ENCODE measurements at regions not wholly inside any gene's neighbourhood (a gene's known extent, or its start where the extent isn't known, plus 50 kb on each side); places are given as distances from the start of the nearest gene placed in this dataset.

DNA sequence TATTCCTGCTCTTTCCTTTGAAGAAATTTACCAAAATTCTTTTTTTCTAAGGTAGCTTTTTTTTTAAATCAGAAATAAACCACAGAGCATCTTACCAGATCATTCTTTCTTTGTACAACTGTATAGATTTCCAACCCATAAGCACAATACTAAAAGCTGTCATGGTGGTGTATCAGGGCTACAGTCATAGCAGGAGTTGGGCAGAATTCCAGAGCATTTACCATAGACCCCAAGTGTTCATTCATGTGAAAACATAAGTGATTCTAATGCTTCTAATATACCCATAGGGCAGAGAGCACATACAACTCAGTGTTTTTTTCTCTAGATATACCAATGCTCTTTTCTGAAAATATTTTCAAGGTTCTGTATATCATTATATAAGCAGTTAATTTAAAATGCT is 392.5 kb downstream of the FRK start:
- DNase-seq (ENCODE audit: extremely low read depth in 1 of 4, low spot score in 3 of 4) (no peak), FAIRE-seq (no peak), ATAC-seq (no peak)
- intact Hi-C loops (cut with micrococcal nuclease) (no loop called here), in situ Hi-C loops (cut with MboI) (no loop called here)
- TF ChIP-seq SMARCE1 (IDR thresholded peaks at IDR 0.05) (no peak), TAF1 (IDR thresholded peaks at IDR 0.05; ENCODE audit: control insufficient read depth, extremely low read depth, insufficient read depth, low read length, severe bottlenecking) (no peak), RFX1 (IDR thresholded peaks at IDR 0.05) (no peak), BCOR (IDR thresholded peaks at IDR 0.05) (no peak)
- Histone ChIP-seq H3K4me2 (ENCODE audit: insufficient read depth, low read length) (no peak overlapping the region), H3K4me3 (no peak overlapping the region), H3K27me3 (ENCODE audit: control insufficient read depth in 2 of 2, insufficient read depth in 2 of 2, low read length in 2 of 2) (no peaks in the 10 kb centered on the region), H3K9me3 (replicated peaks; ENCODE audit: control insufficient read depth, insufficient read depth, low read depth, low read length) (peaks cover 1% of the 10 kb centered on the region; the same call in 1 of the 2 replicates), H3K27ac (ENCODE audit: extremely low read depth, low read depth, low read length) (no peak overlapping the region), H3K36me3 (ENCODE audit: control insufficient read depth, insufficient read depth, low read length) (no peaks in the 10 kb centered on the region), H3K79me2 (ENCODE audit: control insufficient read depth, insufficient read depth, low read length) (no peaks in the 10 kb centered on the region), H3K9me1 (ENCODE audit: control insufficient read depth, insufficient read depth, low read length) (no peaks in the 10 kb centered on the region), H3K4me1 (replicated peaks in 1 of 2; ENCODE audit: control insufficient read depth in 2 of 2, insufficient read depth in 2 of 2, low read length in 2 of 2) (no peaks in the 10 kb centered on the region), H3K9ac (ENCODE audit: insufficient read depth in 1 of 2, low read depth in 2 of 2, low read length in 2 of 2) (no peak overlapping the region), H2AFZ (ENCODE audit: low read depth, low read length) (no peak overlapping the region), H4K20me1 (replicated peaks; ENCODE audit: control insufficient read depth, insufficient read depth, low read length) (no peaks in the 10 kb centered on the region)
- CTCF ChIA-PET (ENCODE audit: low intra/inter-chr PET ratio) = no interaction called here
- no TSS peak for BruUV-seq (replicated peaks)
- POLR2A ChIA-PET = no interaction called here

DNA sequence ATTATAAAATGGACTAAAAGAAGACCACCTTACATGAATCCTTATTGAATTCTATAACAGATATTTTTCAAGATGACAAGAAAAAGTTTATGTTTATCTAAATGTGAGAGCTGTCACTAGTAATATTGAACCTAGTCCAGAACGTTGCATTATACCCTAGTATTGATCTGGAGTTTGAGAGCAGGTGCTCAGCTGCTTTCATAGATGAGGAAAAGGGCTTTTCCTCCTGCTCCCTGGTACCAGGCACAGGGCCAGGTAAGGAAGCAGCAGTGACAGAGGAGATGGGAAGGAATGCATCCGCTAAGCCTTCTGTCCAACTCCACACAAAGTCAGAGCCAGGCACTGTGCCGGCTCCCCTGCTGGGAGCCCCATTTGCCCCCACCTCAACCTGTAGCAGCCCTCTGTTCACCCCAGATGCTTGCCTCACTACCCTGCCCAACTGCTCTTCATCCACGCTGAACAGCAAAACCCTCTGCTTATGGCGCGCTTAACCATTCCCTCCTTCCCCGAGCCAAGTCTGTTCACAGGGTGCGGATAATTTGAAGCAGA is 393.1 kb downstream of the FRK start:
- Histone ChIP-seq H3K9me1 (ENCODE audit: control insufficient read depth, insufficient read depth, low read length) (no peaks in the 10 kb centered on the region), H3K4me3 (no peak overlapping the region), H3K4me1 (replicated peaks in 1 of 2; ENCODE audit: control insufficient read depth in 2 of 2, insufficient read depth in 2 of 2, low read length in 2 of 2) (no peaks in the 10 kb centered on the region), H3K9ac (ENCODE audit: insufficient read depth in 1 of 2, low read depth in 2 of 2, low read length in 2 of 2) (no peak overlapping the region), H4K20me1 (replicated peaks; ENCODE audit: control insufficient read depth, insufficient read depth, low read length) (no peaks in the 10 kb centered on the region), H3K36me3 (ENCODE audit: control insufficient read depth, insufficient read depth, low read length) (no peaks in the 10 kb centered on the region), H3K27ac (ENCODE audit: extremely low read depth, low read depth, low read length) (no peak overlapping the region), H3K4me2 (ENCODE audit: insufficient read depth, low read length) (no peak overlapping the region), H3K27me3 (ENCODE audit: control insufficient read depth in 2 of 2, insufficient read depth in 2 of 2, low read length in 2 of 2) (no peaks in the 10 kb centered on the region), H3K9me3 (replicated peaks; ENCODE audit: control insufficient read depth, insufficient read depth, low read depth, low read length) (peaks cover 1% of the 10 kb centered on the region; the same call in 1 of the 2 replicates), H2AFZ (ENCODE audit: low read depth, low read length) (no peak overlapping the region), H3K79me2 (ENCODE audit: control insufficient read depth, insufficient read depth, low read length) (no peaks in the 10 kb centered on the region)
- FAIRE-seq (no peak), DNase-seq (ENCODE audit: extremely low read depth in 1 of 4, low spot score in 3 of 4) (no peak), ATAC-seq (no peak)
- CTCF ChIA-PET (ENCODE audit: low intra/inter-chr PET ratio) = no interaction called here
- in situ Hi-C loops (cut with MboI) = no loop called here
- TF ChIP-seq CREM (IDR thresholded peaks at IDR 0.05; ENCODE audit: low read depth) (no peak), TARDBP (IDR thresholded peaks at IDR 0.05) (no peak), BRCA1 (IDR thresholded peaks at IDR 0.05) (no peak), BRCA1 (CRISPR knock-in tag; IDR thresholded peaks at IDR 0.05) (no peak), STAG1 (CRISPR knock-in tag; IDR thresholded peaks at IDR 0.05; ENCODE audit: borderline replicate concordance) (no peak)
- TF ChIP-seq, protein P1, sequence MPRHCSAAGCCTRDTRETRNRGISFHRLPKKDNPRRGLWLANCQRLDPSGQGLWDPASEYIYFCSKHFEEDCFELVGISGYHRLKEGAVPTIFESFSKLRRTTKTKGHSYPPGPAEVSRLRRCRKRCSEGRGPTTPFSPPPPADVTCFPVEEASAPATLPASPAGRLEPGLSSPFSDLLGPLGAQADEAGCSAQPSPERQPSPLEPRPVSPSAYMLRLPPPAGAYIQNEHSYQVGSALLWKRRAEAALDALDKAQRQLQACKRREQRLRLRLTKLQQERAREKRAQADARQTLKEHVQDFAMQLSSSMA (CRISPR knock-in tag; IDR thresholded peaks at IDR 0.05) = no peak
- intact Hi-C loops (cut with micrococcal nuclease) = no loop called here
- POLR2A ChIA-PET = no interaction called here
- no TSS peak for BruUV-seq (replicated peaks)
- under 1% methylated on average over 8 of the region's 8 CpGs for WGBS (ENCODE audit: insufficient coverage, low coverage, missing lambda C conversion rate)

Data from K562 (cell line).